Right atrium auricular region (tissue), 2 donors: ENCODE measurements at regions not wholly inside any gene's neighbourhood (a gene's known extent, or its start where the extent isn't known, plus 50 kb on each side); places are given as distances from the start of the nearest gene placed in this dataset.

Source experiments
- DNase-seq: peaks from one replicate; pipeline ENCODE4 v3.0.0-alpha.2; 2019; ENCODE audit warnings: low spot score
- H3K27ac ChIP-seq, 2 donors: fragments of 200-600 bp; sonication (generic); 1 replicate in 1 of 2; 2 replicates in 1 of 2; pipeline ENCODE4 v1.5.1; 2016 to 2019
- H3K27me3 ChIP-seq, 2 donors: fragments of 200-600 bp; sonication (generic); one replicate each; pipeline versions ENCODE4 v1.5.1 to v1.6.0; 2017 to 2019
- H3K36me3 ChIP-seq: fragments of 200-600 bp; sonication (generic); one replicate; pipeline ENCODE4 v1.5.1; 2016
- H3K4me1 ChIP-seq, 2 donors: fragments of 200-600 bp; sonication (generic); one replicate each; pipeline versions ENCODE4 v1.5.1 to v1.6.0; 2017 to 2019
- H3K4me3 ChIP-seq, 2 donors: fragments of 200-600 bp; sonication (generic); 1 replicate in 1 of 2; 2 replicates in 1 of 2; pipeline ENCODE4 v1.5.1; 2017 to 2019; ENCODE audit warnings: mild to moderate bottlenecking in 1 of 2, moderate library complexity in 1 of 2
- H3K9me3 ChIP-seq, 2 donors: fragments of 200-600 bp; sonication (generic); one replicate each; pipeline ENCODE4 v1.5.1; 2019
- TF ChIP-seq, protein P1 (sequence below), 2 donors: fragments of 200-600 bp; sonication (generic); IDR thresholded peaks; one replicate each; pipeline ENCODE4 v1.5.1; 2019; ENCODE audit warnings: antibody characterized with exemption in 2 of 2

- Histone ChIP-seq H3K9me3 (no peaks in the 10 kb centered on the region), H3K27me3 (no peaks in the 10 kb centered on the region), H3K4me1 (no peaks in the 10 kb centered on the region), H3K27ac (no peak overlapping the region), H3K36me3 (no peaks in the 10 kb centered on the region), H3K4me3 (no peak overlapping the region)
- no peak for DNase-seq
- TF ChIP-seq, protein P1, sequence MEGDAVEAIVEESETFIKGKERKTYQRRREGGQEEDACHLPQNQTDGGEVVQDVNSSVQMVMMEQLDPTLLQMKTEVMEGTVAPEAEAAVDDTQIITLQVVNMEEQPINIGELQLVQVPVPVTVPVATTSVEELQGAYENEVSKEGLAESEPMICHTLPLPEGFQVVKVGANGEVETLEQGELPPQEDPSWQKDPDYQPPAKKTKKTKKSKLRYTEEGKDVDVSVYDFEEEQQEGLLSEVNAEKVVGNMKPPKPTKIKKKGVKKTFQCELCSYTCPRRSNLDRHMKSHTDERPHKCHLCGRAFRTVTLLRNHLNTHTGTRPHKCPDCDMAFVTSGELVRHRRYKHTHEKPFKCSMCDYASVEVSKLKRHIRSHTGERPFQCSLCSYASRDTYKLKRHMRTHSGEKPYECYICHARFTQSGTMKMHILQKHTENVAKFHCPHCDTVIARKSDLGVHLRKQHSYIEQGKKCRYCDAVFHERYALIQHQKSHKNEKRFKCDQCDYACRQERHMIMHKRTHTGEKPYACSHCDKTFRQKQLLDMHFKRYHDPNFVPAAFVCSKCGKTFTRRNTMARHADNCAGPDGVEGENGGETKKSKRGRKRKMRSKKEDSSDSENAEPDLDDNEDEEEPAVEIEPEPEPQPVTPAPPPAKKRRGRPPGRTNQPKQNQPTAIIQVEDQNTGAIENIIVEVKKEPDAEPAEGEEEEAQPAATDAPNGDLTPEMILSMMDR (IDR thresholded peaks at IDR 0.05), result no peak
Observed at GRCh38 chr1:182274618-182275017, 117.0 kb downstream of the GLUL start.

GRCh38 chr1:182270731-182271130 is 120.9 kb downstream of the GLUL start:
- Histone ChIP-seq H3K4me1 (no peaks in the 10 kb centered on the region), H3K27ac (no peak overlapping the region), H3K9me3 (no peaks in the 10 kb centered on the region), H3K4me3 (no peak overlapping the region), H3K36me3 (no peaks in the 10 kb centered on the region), H3K27me3 (no peaks in the 10 kb centered on the region)
- no peak for DNase-seq
- TF ChIP-seq, protein P1 (IDR thresholded peaks at IDR 0.05), result no peak

- no peak for DNase-seq
Observed at GRCh38 chr1:182269097-182269496, 122.5 kb downstream of the GLUL start.

DNA sequence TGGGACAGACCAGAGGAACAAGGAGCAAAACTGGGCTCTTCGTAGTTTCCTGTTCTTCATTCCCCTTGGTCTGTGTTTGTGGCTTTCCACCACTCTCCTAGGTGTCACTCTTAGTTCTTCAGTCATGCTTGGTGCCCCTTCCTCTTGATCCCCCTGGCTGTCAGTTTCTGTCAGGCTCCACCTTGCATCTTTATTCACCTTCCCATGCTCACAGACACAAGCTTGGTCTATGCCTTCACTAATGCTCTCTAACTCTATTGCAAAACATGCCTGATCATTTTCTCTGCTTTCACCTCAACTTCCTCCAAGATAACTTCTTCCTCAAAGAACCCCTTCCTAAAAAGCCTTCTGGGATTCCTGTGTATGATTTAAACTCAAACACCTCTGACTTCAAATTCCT is 122.9 kb downstream of the GLUL start:
- Histone ChIP-seq H3K4me3 (no peak overlapping the region), H3K36me3 (no peaks in the 10 kb centered on the region), H3K27me3 (no peaks in the 10 kb centered on the region), H3K9me3 (no peaks in the 10 kb centered on the region), H3K27ac (no peak overlapping the region), H3K4me1 (no peaks in the 10 kb centered on the region)
- TF ChIP-seq, protein P1 (IDR thresholded peaks at IDR 0.05), result no peak
- DNase-seq, result no peak

More at GRCh38 chr1:182269097-182269496, 122.5 kb downstream of the GLUL start:
- Histone ChIP-seq H3K4me1 (no peaks in the 10 kb centered on the region), H3K27me3 (no peaks in the 10 kb centered on the region), H3K36me3 (no peaks in the 10 kb centered on the region), H3K9me3 (no peaks in the 10 kb centered on the region), H3K27ac (no peak overlapping the region), H3K4me3 (no peak overlapping the region)
- TF ChIP-seq, protein P1 (IDR thresholded peaks at IDR 0.05), result no peak

DNA sequence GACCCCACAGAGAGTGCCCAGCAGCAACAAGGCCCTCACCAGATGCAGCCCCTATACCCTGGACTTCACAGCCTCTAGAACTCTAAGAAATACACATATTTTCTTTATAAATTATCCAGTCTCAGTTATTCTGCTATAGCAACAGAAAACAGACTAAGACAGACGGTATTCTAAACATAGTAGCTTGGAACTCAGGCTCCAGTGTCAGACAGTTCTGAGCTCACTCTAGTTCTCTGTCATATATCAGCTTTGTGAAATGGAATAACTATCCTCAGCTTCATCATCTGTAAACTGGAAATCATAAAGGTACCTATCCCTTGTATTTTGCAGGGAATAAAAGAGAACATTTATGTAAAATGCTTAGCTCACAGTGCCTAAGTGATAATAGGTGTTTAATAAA is 127.4 kb downstream of the GLUL start:
- H3K4me3 ChIP-seq, result no peak overlapping the region
- peaks cover 0 to 22% of the 10 kb centered on the region in 2 donors for H3K4me1 ChIP-seq
- no peak for DNase-seq
- no peaks in the 10 kb centered on the region for H3K9me3 ChIP-seq
- no peaks in the 10 kb centered on the region for H3K27me3 ChIP-seq
- no peaks in the 10 kb centered on the region for H3K36me3 ChIP-seq
- TF ChIP-seq, protein P1 (IDR thresholded peaks at IDR 0.05), result no peak
- no peak overlapping the region for H3K27ac ChIP-seq

GRCh38 chr1:182263706-182264105 is 127.9 kb downstream of the GLUL start:
- Histone ChIP-seq H3K36me3 (no peaks in the 10 kb centered on the region), H3K4me1 (peaks cover 0 to 27% of the 10 kb centered on the region in 2 donors), H3K27ac (no peak overlapping the region), H3K4me3 (no peak overlapping the region), H3K9me3 (no peaks in the 10 kb centered on the region), H3K27me3 (no peaks in the 10 kb centered on the region)
- DNase-seq, result no peak
- TF ChIP-seq, protein P1 (IDR thresholded peaks at IDR 0.05), result no peak
